Sigmoid colon (tissue), 4 donors: ENCODE measurements at regions not wholly inside any gene's neighbourhood (a gene's known extent, or its start where the extent isn't known, plus 50 kb on each side); places are given as distances from the start of the nearest gene placed in this dataset.

Experiments used
- CTCF ChIP-seq, 4 experiments: fragments of 450-650 bp in 3 of 4; fragments of 200-600 bp in 1 of 4; IDR thresholded peaks; one replicate each; pipeline ENCODE4 v1.5.1; 2016 to 2019; ENCODE audit warnings: antibody characterized with exemption in 4 of 4, mild to moderate bottlenecking in 3 of 4, moderate library complexity in 2 of 4
- EP300 ChIP-seq, 4 donors: sonication (generic); formaldehyde crosslinking; IDR thresholded peaks; one replicate each; pipeline ENCODE4 v1.6.1; 2017; ENCODE audit warnings: antibody characterized with exemption in 4 of 4
- POLR2A ChIP-seq, 2 donors: fragments of 450-650 bp; IDR thresholded peaks; one replicate each; pipeline ENCODE4 v1.6.1; 2016; ENCODE audit warnings: antibody characterized with exemption in 2 of 2, mild to moderate bottlenecking in 2 of 2, moderate library complexity in 2 of 2
- POLR2AphosphoS5 ChIP-seq, 4 donors: sonication (generic); formaldehyde crosslinking; IDR thresholded peaks; one replicate each; pipeline ENCODE4 v1.6.1; 2017; ENCODE audit warnings: antibody characterized with exemption in 4 of 4

GRCh38 chr15:96764946-96765345 lies 434.4 kb downstream of the NR2F2 start:
- no peak for TF ChIP-seq POLR2AphosphoS5 (IDR thresholded peaks at IDR 0.05)
- TF ChIP-seq CTCF (IDR thresholded peaks at IDR 0.05) = no peak
- TF ChIP-seq EP300 (IDR thresholded peaks at IDR 0.05) = no peak
- TF ChIP-seq POLR2A (IDR thresholded peaks at IDR 0.05) = no peak
